Spleen (tissue), 7 donors: ENCODE measurements at regions not wholly inside any gene's neighbourhood (a gene's known extent, or its start where the extent isn't known, plus 50 kb on each side); places are given as distances from the start of the nearest gene placed in this dataset.

Experiments
- CTCF ChIP-seq, 11 experiments: fragments of 200-600 bp in 7 of 11; fragments of 450-650 bp in 4 of 11; sonication (generic) in 4 of 11; IDR thresholded peaks in 8 of 11; conservative IDR thresholded peaks in 3 of 11; 1 replicate in 7 of 11; 2 replicates in 4 of 11; pipeline versions ENCODE4 v1.4.0 to v1.8.0; 2016 to 2021; ENCODE audit warnings: antibody characterized with exemption in 11 of 11, inconsistent platforms in 4 of 11, mild to moderate bottlenecking in 1 of 11
- POLR2A ChIP-seq, 3 donors: fragments of 450-650 bp; IDR thresholded peaks; one replicate each; pipeline ENCODE4 v1.5.1; 2017; ENCODE audit warnings: antibody characterized with exemption in 3 of 3, mild to moderate bottlenecking in 1 of 3
- POLR2AphosphoS5 ChIP-seq, 3 donors: sonication (generic); formaldehyde crosslinking; IDR thresholded peaks; one replicate each; pipeline ENCODE4 v1.5.1; 2017; ENCODE audit warnings: antibody characterized with exemption in 3 of 3
- donor health status: DM: no; HTN: no; CAD: no; lungs with moderate emphysema.
- donor health status: DM: no; HTN: no; CAD: no.
- donor health status: DM: no; HTN: no; CAD: no.

GRCh38 chr6:131443514-131443913 is 129.5 kb upstream of the ARG1 start:
- TF ChIP-seq CTCF (IDR thresholded peaks at IDR 0.05 in 8 of 11, conservative IDR thresholded peaks at IDR 0.05 in 3 of 11): no peak
- TF ChIP-seq POLR2AphosphoS5 (IDR thresholded peaks at IDR 0.05): no peak
- no peak for TF ChIP-seq POLR2A (IDR thresholded peaks at IDR 0.05)
